Keratinocyte (primary cell): ENCODE measurements at regions not wholly inside any gene's neighbourhood (a gene's known extent, or its start where the extent isn't known, plus 50 kb on each side); places are given as distances from the start of the nearest gene placed in this dataset.

ENCODE experiments used
- EZH2 ChIP-seq: IDR thresholded peaks from one replicate; pipeline ENCODE4 v1.6.1; 2012; ENCODE audit warnings: inconsistent platforms, mild to moderate bottlenecking, low read length, moderate library complexity
- TF ChIP-seq, protein P1 (sequence below), 3 experiments: IDR thresholded peaks in 1 of 3; conservative IDR thresholded peaks in 1 of 3; optimal IDR thresholded peaks in 1 of 3; 2 replicates in 2 of 3; 3 replicates in 1 of 3; pipeline versions ENCODE3 to v1.5.1; 2011; ENCODE audit warnings: low read length in 3 of 3, mild to moderate bottlenecking in 3 of 3, moderate library complexity in 2 of 3, control low read depth in 1 of 3, inconsistent platforms in 1 of 3; ENCODE audit not compliant: insufficient read depth in 2 of 3; ENCODE audit errors: extremely low read depth in 1 of 3

DNA sequence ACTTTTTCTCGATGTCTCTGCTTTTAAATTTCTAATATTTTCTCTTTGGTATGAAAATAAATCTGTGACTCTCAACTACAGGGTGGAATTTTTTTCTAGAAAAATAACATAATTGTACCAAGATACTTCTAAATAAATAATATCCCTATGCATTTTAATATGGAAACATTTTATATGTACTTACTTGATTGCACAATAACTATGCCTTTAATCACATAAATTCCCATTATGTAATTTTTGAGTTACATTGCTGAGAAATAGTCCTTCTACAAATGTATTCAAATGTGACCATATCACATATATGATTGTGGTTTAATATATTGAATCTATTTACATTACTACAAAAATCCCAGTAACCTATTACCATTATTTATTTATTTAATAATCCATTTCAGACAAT, 1543.3 kb upstream of the PABPC4L start:
- TF ChIP-seq, protein P1, sequence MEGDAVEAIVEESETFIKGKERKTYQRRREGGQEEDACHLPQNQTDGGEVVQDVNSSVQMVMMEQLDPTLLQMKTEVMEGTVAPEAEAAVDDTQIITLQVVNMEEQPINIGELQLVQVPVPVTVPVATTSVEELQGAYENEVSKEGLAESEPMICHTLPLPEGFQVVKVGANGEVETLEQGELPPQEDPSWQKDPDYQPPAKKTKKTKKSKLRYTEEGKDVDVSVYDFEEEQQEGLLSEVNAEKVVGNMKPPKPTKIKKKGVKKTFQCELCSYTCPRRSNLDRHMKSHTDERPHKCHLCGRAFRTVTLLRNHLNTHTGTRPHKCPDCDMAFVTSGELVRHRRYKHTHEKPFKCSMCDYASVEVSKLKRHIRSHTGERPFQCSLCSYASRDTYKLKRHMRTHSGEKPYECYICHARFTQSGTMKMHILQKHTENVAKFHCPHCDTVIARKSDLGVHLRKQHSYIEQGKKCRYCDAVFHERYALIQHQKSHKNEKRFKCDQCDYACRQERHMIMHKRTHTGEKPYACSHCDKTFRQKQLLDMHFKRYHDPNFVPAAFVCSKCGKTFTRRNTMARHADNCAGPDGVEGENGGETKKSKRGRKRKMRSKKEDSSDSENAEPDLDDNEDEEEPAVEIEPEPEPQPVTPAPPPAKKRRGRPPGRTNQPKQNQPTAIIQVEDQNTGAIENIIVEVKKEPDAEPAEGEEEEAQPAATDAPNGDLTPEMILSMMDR (optimal IDR thresholded peaks at IDR 0.05 in 1 of 3, IDR thresholded peaks at IDR 0.05 in 1 of 3, conservative IDR thresholded peaks at IDR 0.05 in 1 of 3; ENCODE audit: extremely low read depth in 1 of 3, insufficient read depth in 2 of 3, low read length in 3 of 3): no peak
- no peak for TF ChIP-seq EZH2
